Activated naive CD8-positive, alpha-beta T cell treated with anti-CD3 and anti-CD28 coated beads, Interleukin-2, amount 50 U/mL, for 24 hours (primary cell): ENCODE measurements at regions not wholly inside any gene's neighbourhood (a gene's known extent, or its start where the extent isn't known, plus 50 kb on each side); places are given as distances from the start of the nearest gene placed in this dataset.
"Not testable (repeated sequence)": the region's sequence is repeated elsewhere in the genome, so short reads cannot be mapped to it uniquely, and the experiment has no call there.

Experiments
- ATAC-seq: fragments of 150-1000 bp; cut with Tn5 transposase; one replicate; pipeline ENCODE4 v1.10.0; 2021
- DNase-seq: peaks from one replicate; pipeline ENCODE4 v3.0.0; 2021
- H3K27ac Mint-ChIP-seq: one replicate; pipeline ENCODE4 v1.8.0; 2021; ENCODE audit warnings: mild to moderate bottlenecking, mixed read lengths
- H3K27me3 Mint-ChIP-seq: one replicate; pipeline ENCODE4 v1.8.0; 2021; ENCODE audit warnings: mixed read lengths
- H3K36me3 Mint-ChIP-seq: one replicate; pipeline ENCODE4 v1.8.0; 2021; ENCODE audit warnings: low read depth, mixed read lengths
- H3K4me1 Mint-ChIP-seq: one replicate; pipeline ENCODE4 v1.8.0; 2021; ENCODE audit warnings: mixed read lengths
- H3K4me3 Mint-ChIP-seq: one replicate; pipeline ENCODE4 v1.8.0; 2021; ENCODE audit warnings: mild to moderate bottlenecking, moderate library complexity, mixed read lengths
- H3K9me3 Mint-ChIP-seq: one replicate; pipeline ENCODE4 v1.8.0; 2021; ENCODE audit warnings: mixed read lengths

GRCh38 chr6:147691446-147691845, 183.0 kb downstream of the SAMD5 start:
- H3K27me3 Mint-ChIP-seq, result peaks cover 3% of the 10 kb centered on the region
- no peaks in the 10 kb centered on the region for H3K36me3 Mint-ChIP-seq
- H3K4me1 Mint-ChIP-seq, result no peaks in the 10 kb centered on the region
- no peaks in the 10 kb centered on the region for H3K9me3 Mint-ChIP-seq
- DNase-seq (no peak), ATAC-seq (no peak)
- H3K27ac Mint-ChIP-seq, result no peak overlapping the region
- no peak overlapping the region for H3K4me3 Mint-ChIP-seq

GRCh38 chr6:147693181-147693580, 184.7 kb downstream of the SAMD5 start:
- H3K4me3 Mint-ChIP-seq, result no peak overlapping the region
- H3K36me3 Mint-ChIP-seq, result no peaks in the 10 kb centered on the region
- H3K27ac Mint-ChIP-seq, result no peak overlapping the region
- ATAC-seq (no peak), DNase-seq (no peak)
- no peaks in the 10 kb centered on the region for H3K4me1 Mint-ChIP-seq
- H3K9me3 Mint-ChIP-seq, result no peaks in the 10 kb centered on the region
- H3K27me3 Mint-ChIP-seq, result no peaks in the 10 kb centered on the region

DNA sequence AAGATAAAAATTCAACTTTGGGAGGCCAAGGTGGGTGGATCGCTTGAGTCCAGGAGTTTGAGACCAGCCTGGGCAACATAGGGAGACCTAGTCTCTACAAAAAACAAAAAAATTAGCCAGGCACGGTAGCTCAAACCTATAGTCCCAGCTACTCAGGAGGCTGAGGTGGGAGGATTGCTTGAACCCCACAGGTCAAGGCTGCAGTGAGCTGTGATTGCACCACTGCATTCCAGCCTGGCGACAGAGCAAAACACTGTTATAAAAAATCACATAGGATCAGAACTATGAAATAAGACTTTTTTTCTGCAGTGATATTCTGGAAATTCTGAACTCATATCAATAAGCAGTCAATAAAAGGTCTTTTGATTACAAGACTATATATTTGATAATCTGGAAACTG, 186.1 kb downstream of the SAMD5 start:
- H3K4me3 Mint-ChIP-seq, H3K27ac Mint-ChIP-seq, ATAC-seq, DNase-seq, H3K9me3 Mint-ChIP-seq, H3K27me3 Mint-ChIP-seq, H3K36me3 Mint-ChIP-seq, H3K4me1 Mint-ChIP-seq: not testable (repeated sequence)

- H3K27me3 Mint-ChIP-seq, result no peaks in the 10 kb centered on the region
- H3K9me3 Mint-ChIP-seq, result no peaks in the 10 kb centered on the region
- H3K36me3 Mint-ChIP-seq, result no peaks in the 10 kb centered on the region
- DNase-seq (no peak), ATAC-seq (no peak)
- no peaks in the 10 kb centered on the region for H3K4me1 Mint-ChIP-seq
- no peak overlapping the region for H3K4me3 Mint-ChIP-seq
- H3K27ac Mint-ChIP-seq, result no peak overlapping the region
Measured at GRCh38 chr6:147695819-147696218, 187.3 kb downstream of the SAMD5 start.

- ATAC-seq (no peak), DNase-seq (no peak)
- no peak overlapping the region for H3K4me3 Mint-ChIP-seq
- H3K27me3 Mint-ChIP-seq, result no peaks in the 10 kb centered on the region
- H3K36me3 Mint-ChIP-seq, result no peaks in the 10 kb centered on the region
- no peak overlapping the region for H3K27ac Mint-ChIP-seq
- H3K4me1 Mint-ChIP-seq, result no peaks in the 10 kb centered on the region
- no peaks in the 10 kb centered on the region for H3K9me3 Mint-ChIP-seq
Measured at GRCh38 chr6:147699140-147699539, 190.7 kb downstream of the SAMD5 start.

DNA sequence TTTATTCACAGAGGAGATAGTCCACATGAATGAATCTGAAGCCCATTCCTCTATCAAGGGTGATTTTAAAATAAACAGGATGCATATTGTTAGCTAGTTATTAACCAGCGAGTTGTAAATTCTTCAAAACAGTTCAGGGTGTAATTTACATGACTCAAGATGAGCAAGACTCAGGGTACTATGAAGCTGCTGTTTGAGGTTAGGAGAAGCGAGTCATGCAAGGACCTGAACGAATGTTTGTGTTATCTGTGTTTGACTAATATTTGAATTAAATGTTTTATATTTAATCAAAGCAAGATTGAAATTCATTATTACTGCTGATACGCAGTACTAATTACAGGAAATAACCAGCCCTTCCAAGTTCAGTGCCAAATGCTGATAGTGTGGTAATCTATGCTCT, 191.1 kb downstream of the SAMD5 start:
- Mint-ChIP-seq H3K27ac (no peak overlapping the region), H3K4me1 (no peaks in the 10 kb centered on the region), H3K9me3 (no peaks in the 10 kb centered on the region), H3K4me3 (no peak overlapping the region), H3K36me3 (no peaks in the 10 kb centered on the region), H3K27me3 (no peaks in the 10 kb centered on the region)
- DNase-seq (no peak), ATAC-seq (no peak)

- no peak for DNase-seq
- Mint-ChIP-seq H3K36me3 (no peaks in the 10 kb centered on the region), H3K27me3 (no peaks in the 10 kb centered on the region), H3K27ac (no peak overlapping the region), H3K9me3 (no peaks in the 10 kb centered on the region), H3K4me1 (no peaks in the 10 kb centered on the region), H3K4me3 (no peak overlapping the region)
- no peak for ATAC-seq
Measured at GRCh38 chr6:147700436-147701209, 192.1 kb downstream of the SAMD5 start.

GRCh38 chr6:147704691-147705090, 196.2 kb downstream of the SAMD5 start:
- Mint-ChIP-seq H3K9me3 (no peaks in the 10 kb centered on the region), H3K4me3 (no peak overlapping the region), H3K36me3 (no peaks in the 10 kb centered on the region), H3K27me3 (peaks cover 2% of the 10 kb centered on the region), H3K27ac (no peak overlapping the region), H3K4me1 (no peaks in the 10 kb centered on the region)
- DNase-seq (no peak), ATAC-seq (no peak)

GRCh38 chr6:147707524-147707923, 199.0 kb downstream of the SAMD5 start:
- H3K4me1 Mint-ChIP-seq, result no peaks in the 10 kb centered on the region
- no peak for ATAC-seq
- H3K9me3 Mint-ChIP-seq, result peaks cover 4% of the 10 kb centered on the region
- H3K4me3 Mint-ChIP-seq, result no peak overlapping the region
- H3K27me3 Mint-ChIP-seq, result peaks cover 2% of the 10 kb centered on the region
- H3K36me3 Mint-ChIP-seq, result no peaks in the 10 kb centered on the region
- DNase-seq, result no peak
- H3K27ac Mint-ChIP-seq, result no peak overlapping the region

DNA sequence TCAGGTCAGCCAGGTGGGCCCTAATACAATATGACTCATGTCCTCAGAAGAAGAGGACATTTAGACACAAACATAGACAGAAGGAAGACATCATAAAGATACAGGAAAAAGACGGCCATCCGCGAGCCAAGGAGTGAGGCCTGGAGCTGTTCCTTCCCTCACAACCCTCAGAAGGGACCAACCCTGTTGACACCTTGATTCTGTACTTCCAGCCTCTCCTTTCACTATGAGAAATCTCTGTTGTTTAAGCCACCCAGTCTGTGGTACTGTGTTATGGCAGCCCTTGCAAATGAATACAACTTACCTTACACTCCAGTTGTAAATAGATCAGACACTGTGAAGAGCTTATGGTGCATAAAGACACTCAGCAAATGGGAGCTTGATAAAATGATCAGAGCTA, 199.7 kb downstream of the SAMD5 start:
- Mint-ChIP-seq H3K27ac (no peak overlapping the region), H3K9me3 (peaks cover 4% of the 10 kb centered on the region), H3K4me1 (no peaks in the 10 kb centered on the region), H3K27me3 (peaks cover 2% of the 10 kb centered on the region), H3K4me3 (no peak overlapping the region), H3K36me3 (no peaks in the 10 kb centered on the region)
- DNase-seq (no peak), ATAC-seq (no peak)

GRCh38 chr6:147709396-147710272, 201.1 kb downstream of the SAMD5 start:
- peaks cover 4% of the 10 kb centered on the region for H3K9me3 Mint-ChIP-seq
- DNase-seq (no peak), ATAC-seq (no peak)
- no peaks in the 10 kb centered on the region for H3K4me1 Mint-ChIP-seq
- H3K27ac Mint-ChIP-seq, result no peak overlapping the region
- peaks cover 2% of the 10 kb centered on the region for H3K27me3 Mint-ChIP-seq
- H3K4me3 Mint-ChIP-seq, result no peak overlapping the region
- H3K36me3 Mint-ChIP-seq, result no peaks in the 10 kb centered on the region

- DNase-seq (no peak), ATAC-seq (no peak)
- Mint-ChIP-seq H3K27ac (no peak overlapping the region), H3K27me3 (peaks cover 2% of the 10 kb centered on the region), H3K4me1 (no peaks in the 10 kb centered on the region), H3K36me3 (no peaks in the 10 kb centered on the region), H3K9me3 (peaks cover 4% of the 10 kb centered on the region), H3K4me3 (no peak overlapping the region)
Measured at GRCh38 chr6:147710890-147711289, 202.4 kb downstream of the SAMD5 start.

DNA sequence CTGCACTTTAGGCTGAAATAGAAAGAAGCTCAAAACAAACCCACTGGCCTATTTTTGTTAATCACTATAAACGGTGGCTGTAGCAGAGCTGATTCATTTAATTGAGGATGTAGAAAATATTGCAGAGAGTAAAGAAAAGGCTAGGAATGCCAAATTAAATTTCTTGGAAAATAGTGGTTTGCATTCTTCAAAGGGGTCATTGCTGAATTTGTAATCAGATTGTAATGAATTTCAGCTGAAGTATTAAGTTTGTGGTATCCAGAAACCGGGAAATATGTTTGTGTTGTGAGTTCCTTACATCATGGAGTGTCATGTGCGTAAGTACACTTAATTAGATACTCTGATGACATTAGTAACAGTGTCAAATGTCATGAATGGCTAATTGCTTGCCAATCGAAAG, 203.0 kb downstream of the SAMD5 start:
- H3K4me3 Mint-ChIP-seq, result no peak overlapping the region
- H3K9me3 Mint-ChIP-seq, result peaks cover 4% of the 10 kb centered on the region
- no peaks in the 10 kb centered on the region for H3K36me3 Mint-ChIP-seq
- ATAC-seq (no peak), DNase-seq (no peak)
- H3K27ac Mint-ChIP-seq, result no peak overlapping the region
- no peaks in the 10 kb centered on the region for H3K4me1 Mint-ChIP-seq
- no peaks in the 10 kb centered on the region for H3K27me3 Mint-ChIP-seq

DNA sequence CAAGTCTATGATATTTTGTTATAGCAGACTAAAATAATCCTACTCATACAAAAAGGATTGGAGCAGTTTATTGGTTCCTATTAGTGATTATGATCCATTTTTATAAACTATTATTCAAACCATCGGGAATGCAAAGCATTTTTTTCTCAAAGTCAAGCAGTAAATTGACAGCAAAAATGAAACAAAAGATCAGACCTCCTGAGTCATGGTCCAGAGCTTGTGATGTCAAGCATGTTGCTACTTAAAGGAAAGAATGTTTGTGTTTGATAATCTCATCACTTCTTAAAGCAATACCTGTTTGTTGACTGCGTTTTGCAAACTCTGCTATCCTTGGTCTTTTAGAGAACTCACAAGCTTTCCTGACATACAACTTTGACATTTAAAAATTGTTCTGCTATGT, 204.4 kb downstream of the SAMD5 start:
- peaks cover 4% of the 10 kb centered on the region for H3K9me3 Mint-ChIP-seq
- no peaks in the 10 kb centered on the region for H3K4me1 Mint-ChIP-seq
- no peaks in the 10 kb centered on the region for H3K36me3 Mint-ChIP-seq
- DNase-seq (no peak), ATAC-seq (no peak)
- no peak overlapping the region for H3K4me3 Mint-ChIP-seq
- H3K27ac Mint-ChIP-seq, result no peak overlapping the region
- H3K27me3 Mint-ChIP-seq, result no peaks in the 10 kb centered on the region

GRCh38 chr6:147715035-147715434, 206.5 kb downstream of the SAMD5 start:
- Mint-ChIP-seq H3K27me3 (no peaks in the 10 kb centered on the region), H3K36me3 (no peaks in the 10 kb centered on the region), H3K27ac (no peak overlapping the region), H3K9me3 (peaks cover 4% of the 10 kb centered on the region), H3K4me3 (no peak overlapping the region), H3K4me1 (no peaks in the 10 kb centered on the region)
- ATAC-seq (no peak), DNase-seq (no peak)
